NCI-H748 treated with DMSO at 0.1 percent for 48 hours (cell line): ENCODE measurements at regions not wholly inside any gene's neighbourhood (a gene's known extent, or its start where the extent isn't known, plus 50 kb on each side); places are given as distances from the start of the nearest gene placed in this dataset.
"Not testable (repeated sequence)": the region's sequence is repeated elsewhere in the genome, so short reads cannot be mapped to it uniquely, and the experiment has no call there.

ENCODE experiments used
- DNase-seq: peaks from one replicate; lab custom pipeline; 2025; lab: John Stamatoyannopoulos, UW

- no peak for DNase-seq
Measured at GRCh38 chr10:36764823-36765222, 360.6 kb upstream of the ANKRD30A start.

GRCh38 chr10:36761121-36761520 lies 364.3 kb upstream of the ANKRD30A start:
- no peak for DNase-seq

GRCh38 chr10:36759141-36759805 lies 366.1 kb upstream of the ANKRD30A start:
- DNase-seq = no peak

GRCh38 chr10:36748128-36748871 lies 377.1 kb upstream of the ANKRD30A start:
- DNase-seq = no peak

GRCh38 chr10:36739884-36740445 lies 385.4 kb upstream of the ANKRD30A start:
- DNase-seq = no peak

GRCh38 chr10:36738738-36739431 lies 386.5 kb upstream of the ANKRD30A start:
- DNase-seq = no peak

- DNase-seq = peak; percentile 40
Measured at GRCh38 chr10:36736311-36736710, 389.1 kb upstream of the ANKRD30A start.

- not testable (repeated sequence) for DNase-seq
Measured at GRCh38 chr10:36734590-36734989, 390.8 kb upstream of the ANKRD30A start.

- DNase-seq = no peak
Measured at GRCh38 chr10:36730316-36730715, 395.1 kb upstream of the ANKRD30A start.

- no peak for DNase-seq
Measured at GRCh38 chr10:36728626-36729025, 396.8 kb upstream of the ANKRD30A start.

- peak; percentile 78 for DNase-seq
Measured at GRCh38 chr10:36725581-36726520, 399.5 kb upstream of the ANKRD30A start.

GRCh38 chr10:36722777-36723176 lies 402.6 kb upstream of the ANKRD30A start:
- DNase-seq = no peak

GRCh38 chr10:36721871-36722270 lies 403.5 kb upstream of the ANKRD30A start:
- DNase-seq = no peak

GRCh38 chr10:36720895-36721294 lies 404.5 kb upstream of the ANKRD30A start:
- DNase-seq = no peak

- DNase-seq = no peak
Measured at GRCh38 chr10:36717118-36717517, 408.3 kb upstream of the ANKRD30A start.

GRCh38 chr10:36716291-36716690 lies 409.1 kb upstream of the ANKRD30A start:
- no peak for DNase-seq

GRCh38 chr10:36712695-36713094 lies 412.7 kb upstream of the ANKRD30A start:
- DNase-seq = no peak

- no peak for DNase-seq
Measured at GRCh38 chr10:36711361-36711760, 414.0 kb upstream of the ANKRD30A start.

- DNase-seq = no peak
Measured at GRCh38 chr10:36704124-36704523, 421.3 kb upstream of the ANKRD30A start.

GRCh38 chr10:36703179-36703578 lies 422.2 kb upstream of the ANKRD30A start:
- DNase-seq = no peak

- no peak for DNase-seq
Measured at GRCh38 chr10:36700123-36700522, 425.3 kb upstream of the ANKRD30A start.

- no peak for DNase-seq
Measured at GRCh38 chr10:36692759-36693158, 432.6 kb upstream of the ANKRD30A start.
